ENCODE measurements at regions not wholly inside any gene's neighbourhood (a gene's known extent, or its start where the extent isn't known, plus 50 kb on each side); places are given as distances from the start of the nearest gene placed in this dataset.
A peak's percentile ranks its signal among the peaks of the same experiment; 100 is the strongest.

DNA sequence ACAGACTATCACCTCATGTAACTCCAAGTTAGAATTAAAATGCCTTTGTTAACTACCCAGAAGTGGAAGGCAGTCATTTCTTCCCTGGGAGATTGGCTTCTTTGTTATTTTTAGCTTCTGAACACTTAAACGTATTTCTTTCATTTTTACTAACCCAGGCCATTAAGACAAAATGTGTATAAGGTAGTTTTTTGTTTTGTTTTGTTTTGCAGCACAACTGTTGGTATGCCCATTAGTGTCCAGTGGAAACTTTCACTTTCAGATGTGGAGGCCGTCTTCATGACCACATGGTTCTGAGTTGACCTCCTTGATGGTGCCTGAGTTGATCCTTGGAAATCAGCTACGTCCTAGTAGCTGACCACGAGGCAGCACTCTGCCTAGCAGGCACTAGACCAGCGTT is 264.6 kb upstream of the ZNF608 start:
- ChIA-PET CTCF (ENCODE audit: unreplicated experiment) (interaction anchor here (0.6 kb wide), 1 partner anchor 270 kb away, joined by 4 read pairs; no protein-coding TSS in a partner anchor), POLR2A (interaction anchor here (1.0 to 2.6 kb wide), 8 partner anchors 10 to 266 kb away, joined by 3 to 8 read pairs (median 3); no protein-coding TSS in a partner anchor)
- Histone ChIP-seq H2AFZ (ENCODE audit: low read length) (peak overlapping the region; percentile 89), H3K4me2 (ENCODE audit: low read length) (peak overlapping the region; percentile 31), H3K27ac (ENCODE audit: low read depth, low read length, poor library complexity, severe bottlenecking) (no peak overlapping the region), H3K4me3 (ENCODE audit: low read depth, low read length, poor library complexity, severe bottlenecking) (no peak overlapping the region), H3K9me3 (ENCODE audit: low read length) (peaks cover 9% of the 10 kb centered on the region; the same call in 1 of the 2 replicates), H3K79me2 (ENCODE audit: insufficient read depth, low read depth, low read length) (no peaks in the 10 kb centered on the region), H3K9me2 (ENCODE audit: insufficient read depth, low read length) (no peaks in the 10 kb centered on the region), H4K20me1 (ENCODE audit: insufficient read depth, low read length) (no peaks in the 10 kb centered on the region), H3K4me1 (ENCODE audit: insufficient read depth, low read length, poor library complexity, severe bottlenecking) (peaks cover 65% of the 10 kb centered on the region), H3K36me3 (ENCODE audit: insufficient read depth, low read length) (peaks cover 15% of the 10 kb centered on the region)
- intact Hi-C loops (cut with micrococcal nuclease; ENCODE audit: unreplicated experiment) = no loop called here
- DNase-seq (ENCODE audit: low spot score) = no peak
- TF ChIP-seq, protein P1, sequence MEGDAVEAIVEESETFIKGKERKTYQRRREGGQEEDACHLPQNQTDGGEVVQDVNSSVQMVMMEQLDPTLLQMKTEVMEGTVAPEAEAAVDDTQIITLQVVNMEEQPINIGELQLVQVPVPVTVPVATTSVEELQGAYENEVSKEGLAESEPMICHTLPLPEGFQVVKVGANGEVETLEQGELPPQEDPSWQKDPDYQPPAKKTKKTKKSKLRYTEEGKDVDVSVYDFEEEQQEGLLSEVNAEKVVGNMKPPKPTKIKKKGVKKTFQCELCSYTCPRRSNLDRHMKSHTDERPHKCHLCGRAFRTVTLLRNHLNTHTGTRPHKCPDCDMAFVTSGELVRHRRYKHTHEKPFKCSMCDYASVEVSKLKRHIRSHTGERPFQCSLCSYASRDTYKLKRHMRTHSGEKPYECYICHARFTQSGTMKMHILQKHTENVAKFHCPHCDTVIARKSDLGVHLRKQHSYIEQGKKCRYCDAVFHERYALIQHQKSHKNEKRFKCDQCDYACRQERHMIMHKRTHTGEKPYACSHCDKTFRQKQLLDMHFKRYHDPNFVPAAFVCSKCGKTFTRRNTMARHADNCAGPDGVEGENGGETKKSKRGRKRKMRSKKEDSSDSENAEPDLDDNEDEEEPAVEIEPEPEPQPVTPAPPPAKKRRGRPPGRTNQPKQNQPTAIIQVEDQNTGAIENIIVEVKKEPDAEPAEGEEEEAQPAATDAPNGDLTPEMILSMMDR (conservative IDR thresholded peaks at IDR 0.05; ENCODE audit: low read length) = no peak
- TF ChIP-seq EZH2phosphoT487 (IDR thresholded peaks at IDR 0.05; ENCODE audit: borderline replicate concordance, low read depth, low read length) = no peak
- BruUV-seq (replicated peaks) = no TSS peak

DNA sequence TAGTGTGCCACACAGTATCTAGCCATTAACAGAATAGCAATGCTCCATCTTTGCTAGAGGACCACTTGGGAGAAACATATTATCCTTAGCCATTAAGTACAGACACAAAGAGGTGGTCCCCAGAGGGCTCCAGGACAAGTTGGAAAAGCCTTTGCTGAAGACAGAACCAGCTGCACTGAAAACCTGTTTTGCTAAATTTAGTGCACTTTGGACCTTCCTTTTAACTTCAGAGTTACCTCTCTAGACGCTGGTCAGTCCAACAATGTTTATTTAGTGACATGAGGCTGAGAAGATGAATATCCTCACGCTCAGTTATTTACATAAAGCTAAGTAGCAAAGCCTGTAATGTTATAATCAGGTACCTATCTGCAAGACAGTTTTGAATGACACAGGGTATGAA is 265.0 kb upstream of the ZNF608 start:
- peaks cover 15% of the 10 kb centered on the region for H3K36me3 ChIP-seq (ENCODE audit: insufficient read depth, low read length)
- intact Hi-C loops (cut with micrococcal nuclease; ENCODE audit: unreplicated experiment) = no loop called here
- H3K4me1 ChIP-seq (ENCODE audit: insufficient read depth, low read length, poor library complexity, severe bottlenecking) = peaks cover 62% of the 10 kb centered on the region
- DNase-seq (ENCODE audit: low spot score) = no peak
- TF ChIP-seq, protein P1 (conservative IDR thresholded peaks at IDR 0.05; ENCODE audit: low read length) = no peak
- TF ChIP-seq EZH2phosphoT487 (IDR thresholded peaks at IDR 0.05; ENCODE audit: borderline replicate concordance, low read depth, low read length) = no peak
- no peak overlapping the region for H3K4me3 ChIP-seq (ENCODE audit: low read depth, low read length, poor library complexity, severe bottlenecking)
- H3K4me2 ChIP-seq (ENCODE audit: low read length) = peak overlapping the region; percentile 31
- no peaks in the 10 kb centered on the region for H3K79me2 ChIP-seq (ENCODE audit: insufficient read depth, low read depth, low read length)
- no peak overlapping the region for H3K27ac ChIP-seq (ENCODE audit: low read depth, low read length, poor library complexity, severe bottlenecking)
- peaks cover 9% of the 10 kb centered on the region; the same call in 1 of the 2 replicates for H3K9me3 ChIP-seq (ENCODE audit: low read length)
- BruUV-seq (replicated peaks) = no TSS peak
- peak overlapping the region; percentile 89 for H2AFZ ChIP-seq (ENCODE audit: low read length)
- no peaks in the 10 kb centered on the region for H4K20me1 ChIP-seq (ENCODE audit: insufficient read depth, low read length)
- POLR2A ChIA-PET = interaction anchor here (1.0 to 2.6 kb wide), 6 partner anchors 9 to 266 kb away, joined by 3 to 8 read pairs (median 4); no protein-coding TSS in a partner anchor
- CTCF ChIA-PET (ENCODE audit: unreplicated experiment) = interaction anchor here (0.6 kb wide), 1 partner anchor 271 kb away, joined by 4 read pairs; no protein-coding TSS in a partner anchor
- H3K9me2 ChIP-seq (ENCODE audit: insufficient read depth, low read length) = no peaks in the 10 kb centered on the region

DNA sequence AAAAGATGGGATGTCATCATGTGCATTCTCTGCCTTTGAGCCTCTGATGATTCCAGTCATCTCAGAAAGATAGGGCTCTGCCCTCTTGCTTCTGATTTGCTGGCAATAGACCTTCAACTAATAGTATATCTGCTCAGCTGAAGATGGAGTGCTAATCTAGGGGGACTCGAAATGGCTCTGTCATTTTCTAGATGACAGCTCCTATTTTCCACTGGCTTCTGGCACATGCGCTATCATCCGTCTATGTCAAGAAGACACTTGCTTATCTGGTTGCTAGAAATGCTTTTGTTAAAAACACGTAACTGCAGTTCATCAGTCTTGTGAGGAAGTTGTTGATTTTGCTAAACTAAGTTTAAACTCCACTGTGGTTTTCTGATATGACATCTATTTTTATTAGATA is 265.5 kb upstream of the ZNF608 start:
- TF ChIP-seq EZH2phosphoT487 (IDR thresholded peaks at IDR 0.05; ENCODE audit: borderline replicate concordance, low read depth, low read length) = no peak
- TF ChIP-seq, protein P1 (conservative IDR thresholded peaks at IDR 0.05; ENCODE audit: low read length) = no peak
- Histone ChIP-seq H2AFZ (ENCODE audit: low read length) (peak overlapping the region; percentile 89), H3K4me1 (ENCODE audit: insufficient read depth, low read length, poor library complexity, severe bottlenecking) (peaks cover 57% of the 10 kb centered on the region), H3K9me2 (ENCODE audit: insufficient read depth, low read length) (no peaks in the 10 kb centered on the region), H4K20me1 (ENCODE audit: insufficient read depth, low read length) (no peaks in the 10 kb centered on the region), H3K4me3 (ENCODE audit: low read depth, low read length, poor library complexity, severe bottlenecking) (no peak overlapping the region), H3K9me3 (ENCODE audit: low read length) (peaks cover 10% of the 10 kb centered on the region; the same call in 1 of the 2 replicates), H3K4me2 (ENCODE audit: low read length) (peak overlapping the region; percentile 31), H3K79me2 (ENCODE audit: insufficient read depth, low read depth, low read length) (no peaks in the 10 kb centered on the region), H3K27ac (ENCODE audit: low read depth, low read length, poor library complexity, severe bottlenecking) (peak overlapping the region; percentile 9), H3K36me3 (ENCODE audit: insufficient read depth, low read length) (peaks cover 15% of the 10 kb centered on the region)
- peak; percentile 46 for DNase-seq (ENCODE audit: low spot score)
- ChIA-PET CTCF (ENCODE audit: unreplicated experiment) (no interaction called here), POLR2A (interaction anchor here (1.0 to 2.6 kb wide), 6 partner anchors 9 to 267 kb away, joined by 3 to 8 read pairs (median 4); no protein-coding TSS in a partner anchor)
- BruUV-seq (replicated peaks) = no TSS peak
- intact Hi-C loops (cut with micrococcal nuclease; ENCODE audit: unreplicated experiment) = no loop called here
